Spleen (tissue), 7 donors: ENCODE measurements at regions not wholly inside any gene's neighbourhood (a gene's known extent, or its start where the extent isn't known, plus 50 kb on each side); places are given as distances from the start of the nearest gene placed in this dataset.

Source experiments
- CTCF ChIP-seq, 11 experiments: fragments of 200-600 bp in 7 of 11; fragments of 450-650 bp in 4 of 11; sonication (generic) in 4 of 11; IDR thresholded peaks in 8 of 11; conservative IDR thresholded peaks in 3 of 11; 1 replicate in 7 of 11; 2 replicates in 4 of 11; pipeline versions ENCODE4 v1.4.0 to v1.8.0; 2016 to 2021; ENCODE audit warnings: antibody characterized with exemption in 11 of 11, inconsistent platforms in 4 of 11, mild to moderate bottlenecking in 1 of 11
- POLR2A ChIP-seq, 3 donors: fragments of 450-650 bp; IDR thresholded peaks; one replicate each; pipeline ENCODE4 v1.5.1; 2017; ENCODE audit warnings: antibody characterized with exemption in 3 of 3, mild to moderate bottlenecking in 1 of 3
- POLR2AphosphoS5 ChIP-seq, 3 donors: sonication (generic); formaldehyde crosslinking; IDR thresholded peaks; one replicate each; pipeline ENCODE4 v1.5.1; 2017; ENCODE audit warnings: antibody characterized with exemption in 3 of 3
- donor health status: DM: no; HTN: no; CAD: no; lungs with moderate emphysema.
- donor health status: DM: no; HTN: no; CAD: no.
- donor health status: DM: no; HTN: no; CAD: no.

- no peak for TF ChIP-seq CTCF (IDR thresholded peaks at IDR 0.05 in 8 of 11, conservative IDR thresholded peaks at IDR 0.05 in 3 of 11)
- no peak for TF ChIP-seq POLR2A (IDR thresholded peaks at IDR 0.05)
- TF ChIP-seq POLR2AphosphoS5 (IDR thresholded peaks at IDR 0.05): no peak
Measured at GRCh38 chr7:23930312-23930711, 220.3 kb downstream of the STK31 start.
